ENCODE measurements at regions not wholly inside any gene's neighbourhood (a gene's known extent, or its start where the extent isn't known, plus 50 kb on each side); places are given as distances from the start of the nearest gene placed in this dataset.

GRCh38 chr5:81837667-81838306 is 86.9 kb upstream of the SSBP2 start:
- peak; percentile 23 for DNase-seq (ENCODE audit: low spot score)
- Mint-ChIP-seq H3K36me3 (ENCODE audit: low read depth) (no peaks in the 10 kb centered on the region), H3K27me3 (ENCODE audit: insufficient read depth, low read depth, poor library complexity) (peaks cover 2% of the 10 kb centered on the region), H3K27ac (no peak overlapping the region), H3K4me1 (peaks cover 14% of the 10 kb centered on the region), H3K4me3 (no peak overlapping the region), H3K9me3 (no peaks in the 10 kb centered on the region)
- Histone ChIP-seq H3K27me3 (ENCODE audit: insufficient read depth) (no peaks in the 10 kb centered on the region), H2AFZ (peak overlapping the region; percentile 93), H4K20me1 (replicated peaks; ENCODE audit: insufficient read depth) (no peaks in the 10 kb centered on the region), H3F3A (replicated peaks; ENCODE audit: low read depth) (no peaks in the 10 kb centered on the region), H3K4me1 (ENCODE audit: insufficient read depth) (peaks cover 20% of the 10 kb centered on the region; the same call in 1 of the 2 replicates), H3K36me3 (ENCODE audit: insufficient read depth) (no peaks in the 10 kb centered on the region), H3K79me2 (replicated peaks; ENCODE audit: insufficient read depth) (no peaks in the 10 kb centered on the region), H3K4me2 (peak overlapping the region; percentile 36; the same call in 1 of the 2 replicates), H3K27ac (ENCODE audit: low read depth) (no peak overlapping the region), H3K4me3 (no peak overlapping the region), H3K9me2 (ENCODE audit: insufficient read depth) (peaks cover 11% of the 10 kb centered on the region)
- ATAC-seq = peak; percentile 77
- TF ChIP-seq, protein P1, sequence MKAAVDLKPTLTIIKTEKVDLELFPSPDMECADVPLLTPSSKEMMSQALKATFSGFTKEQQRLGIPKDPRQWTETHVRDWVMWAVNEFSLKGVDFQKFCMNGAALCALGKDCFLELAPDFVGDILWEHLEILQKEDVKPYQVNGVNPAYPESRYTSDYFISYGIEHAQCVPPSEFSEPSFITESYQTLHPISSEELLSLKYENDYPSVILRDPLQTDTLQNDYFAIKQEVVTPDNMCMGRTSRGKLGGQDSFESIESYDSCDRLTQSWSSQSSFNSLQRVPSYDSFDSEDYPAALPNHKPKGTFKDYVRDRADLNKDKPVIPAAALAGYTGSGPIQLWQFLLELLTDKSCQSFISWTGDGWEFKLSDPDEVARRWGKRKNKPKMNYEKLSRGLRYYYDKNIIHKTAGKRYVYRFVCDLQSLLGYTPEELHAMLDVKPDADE (IDR thresholded peaks at IDR 0.05) = no peak
- TF ChIP-seq NANOG (IDR thresholded peaks at IDR 0.05; ENCODE audit: borderline replicate concordance) (no peak), CREB1 (CRISPR knock-in tag; IDR thresholded peaks at IDR 0.05; ENCODE audit: low read depth) (no peak), STAT1 (IDR thresholded peaks at IDR 0.05; ENCODE audit: unreplicated experiment) (no peak), REST (IDR thresholded peaks at IDR 0.05; ENCODE audit: unreplicated experiment) (no peak), ZNF114 (CRISPR knock-in tag; IDR thresholded peaks at IDR 0.05) (no peak), ZNF462 (CRISPR knock-in tag; IDR thresholded peaks at IDR 0.05) (no peak), ZNF331 (CRISPR knock-in tag; IDR thresholded peaks at IDR 0.05; ENCODE audit: low read depth) (no peak)
- TF ChIP-seq, protein P2, sequence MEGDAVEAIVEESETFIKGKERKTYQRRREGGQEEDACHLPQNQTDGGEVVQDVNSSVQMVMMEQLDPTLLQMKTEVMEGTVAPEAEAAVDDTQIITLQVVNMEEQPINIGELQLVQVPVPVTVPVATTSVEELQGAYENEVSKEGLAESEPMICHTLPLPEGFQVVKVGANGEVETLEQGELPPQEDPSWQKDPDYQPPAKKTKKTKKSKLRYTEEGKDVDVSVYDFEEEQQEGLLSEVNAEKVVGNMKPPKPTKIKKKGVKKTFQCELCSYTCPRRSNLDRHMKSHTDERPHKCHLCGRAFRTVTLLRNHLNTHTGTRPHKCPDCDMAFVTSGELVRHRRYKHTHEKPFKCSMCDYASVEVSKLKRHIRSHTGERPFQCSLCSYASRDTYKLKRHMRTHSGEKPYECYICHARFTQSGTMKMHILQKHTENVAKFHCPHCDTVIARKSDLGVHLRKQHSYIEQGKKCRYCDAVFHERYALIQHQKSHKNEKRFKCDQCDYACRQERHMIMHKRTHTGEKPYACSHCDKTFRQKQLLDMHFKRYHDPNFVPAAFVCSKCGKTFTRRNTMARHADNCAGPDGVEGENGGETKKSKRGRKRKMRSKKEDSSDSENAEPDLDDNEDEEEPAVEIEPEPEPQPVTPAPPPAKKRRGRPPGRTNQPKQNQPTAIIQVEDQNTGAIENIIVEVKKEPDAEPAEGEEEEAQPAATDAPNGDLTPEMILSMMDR (conservative IDR thresholded peaks at IDR 0.05; ENCODE audit: low read depth in 2 of 2) = no peak

Data from GM23338 (cell line).